HepG2 (cell line): ENCODE measurements at regions not wholly inside any gene's neighbourhood (a gene's known extent, or its start where the extent isn't known, plus 50 kb on each side); places are given as distances from the start of the nearest gene placed in this dataset.

ENCODE experiments used
- CENPBD1 ChIP-seq: sonication (generic); formaldehyde crosslinking; IDR thresholded peaks from 2 replicates; pipeline ENCODE4 v1.8.0; 2022; ENCODE audit warnings: missing genetic modification reagents, low read depth, mild to moderate bottlenecking, borderline replicate concordance
- FOXO1 ChIP-seq: sonication (generic); formaldehyde crosslinking; IDR thresholded peaks from 2 replicates; pipeline ENCODE4 v1.4.0; 2020; ENCODE audit warnings: missing genetic modification reagents
- GABPA ChIP-seq, 2 experiments: IDR thresholded peaks; 2 replicates each; pipeline ENCODE4 v1.6.1; 2011 to 2016; ENCODE audit warnings: low read depth in 2 of 2, low read length in 1 of 2, missing biosample characterization in 1 of 2, missing genetic modification characterization in 1 of 2
- IKZF1 ChIP-seq: fragments of 450-650 bp; IDR thresholded peaks from 2 replicates; pipeline ENCODE4 v1.7.1; 2016
- NFIB ChIP-seq: sonication (generic); formaldehyde crosslinking; IDR thresholded peaks from 2 replicates; pipeline ENCODE4 v1.9.0; 2021; ENCODE audit warnings: missing genetic modification reagents, mild to moderate bottlenecking, borderline replicate concordance
- PAXIP1 ChIP-seq: sonication (generic); formaldehyde crosslinking; conservative IDR thresholded peaks from 2 replicates; pipeline ENCODE4 v1.4.0; 2020; ENCODE audit warnings: mild to moderate bottlenecking, missing genetic modification reagents, moderate library complexity
- POGZ ChIP-seq: sonication (generic); formaldehyde crosslinking; IDR thresholded peaks from 2 replicates; pipeline ENCODE4 v1.4.0; 2020; ENCODE audit warnings: mild to moderate bottlenecking, missing genetic modification reagents
- PRPF4 ChIP-seq: fragments of 200-400 bp; formaldehyde crosslinking; IDR thresholded peaks from 2 replicates; pipeline ENCODE4 v1.6.1; 2016; ENCODE audit warnings: low read length, low read depth; ENCODE audit not compliant: poor library complexity, severe bottlenecking
- SCMH1 ChIP-seq: sonication (generic); formaldehyde crosslinking; IDR thresholded peaks from 2 replicates; pipeline ENCODE4 v1.9.0; 2021; ENCODE audit warnings: missing genetic modification reagents, mild to moderate bottlenecking, borderline replicate concordance
- SRSF9 ChIP-seq: fragments of 200-400 bp; formaldehyde crosslinking; IDR thresholded peaks from 2 replicates; pipeline ENCODE4 v1.6.1; 2018; ENCODE audit warnings: borderline replicate concordance, mild to moderate bottlenecking, low read depth, low read length; ENCODE audit not compliant: insufficient read depth, poor library complexity, severe bottlenecking
- TEAD2 ChIP-seq: sonication (generic); formaldehyde crosslinking; IDR thresholded peaks from 2 replicates; pipeline ENCODE4 v1.9.0; 2021; ENCODE audit warnings: missing genetic modification reagents
- THAP11 ChIP-seq: IDR thresholded peaks from 2 replicates; pipeline ENCODE4 v1.6.1; 2016; ENCODE audit warnings: missing biosample characterization, missing genetic modification reagents
- ZBTB20 ChIP-seq: sonication (generic); formaldehyde crosslinking; IDR thresholded peaks from 2 replicates; pipeline ENCODE4 v1.8.1; 2023; ENCODE audit warnings: missing genetic modification reagents, low read depth, mild to moderate bottlenecking, borderline replicate concordance
- ZFP1 ChIP-seq: IDR thresholded peaks from 2 replicates; pipeline ENCODE4 v1.6.1; 2016
- ZKSCAN8 ChIP-seq: IDR thresholded peaks from 2 replicates; pipeline ENCODE4 v1.6.1; 2016; ENCODE audit warnings: borderline replicate concordance, missing genetic modification reagents, missing compliant biosample characterization
- ZNF234 ChIP-seq: sonication (generic); formaldehyde crosslinking; conservative IDR thresholded peaks from 2 replicates; pipeline ENCODE4 v1.5.1; 2020; ENCODE audit warnings: mild to moderate bottlenecking, missing genetic modification reagents
- ZNF503 ChIP-seq: sonication (generic); formaldehyde crosslinking; IDR thresholded peaks from 2 replicates; pipeline ENCODE4 v1.4.0; 2020; ENCODE audit warnings: missing genetic modification reagents
- ZNF607 ChIP-seq: sonication (generic); formaldehyde crosslinking; IDR thresholded peaks from 2 replicates; pipeline ENCODE4 v1.5.1; 2020; ENCODE audit warnings: missing genetic modification reagents, mild to moderate bottlenecking, borderline replicate concordance
- ZNF75D ChIP-seq: sonication (generic); formaldehyde crosslinking; IDR thresholded peaks from 2 replicates; pipeline ENCODE4 v1.8.1; 2023; ENCODE audit warnings: missing genetic modification reagents, mild to moderate bottlenecking, borderline replicate concordance
- ZNF883 ChIP-seq: sonication (generic); formaldehyde crosslinking; IDR thresholded peaks from 2 replicates; pipeline ENCODE4 v1.5.1; 2020; ENCODE audit warnings: mild to moderate bottlenecking, missing genetic modification reagents; ENCODE audit errors: not compliant biosample characterization
- TF ChIP-seq, protein P1 (sequence below), 2 experiments: sonication (generic) in 1 of 2; formaldehyde crosslinking in 1 of 2; IDR thresholded peaks; 2 replicates each; pipeline versions ENCODE4 v1.4.0 to v1.6.1; 2018 to 2020; ENCODE audit warnings: missing genetic modification reagents in 2 of 2, borderline replicate concordance in 1 of 2, low read depth in 1 of 2, mild to moderate bottlenecking in 1 of 2, missing biosample characterization in 1 of 2

DNA sequence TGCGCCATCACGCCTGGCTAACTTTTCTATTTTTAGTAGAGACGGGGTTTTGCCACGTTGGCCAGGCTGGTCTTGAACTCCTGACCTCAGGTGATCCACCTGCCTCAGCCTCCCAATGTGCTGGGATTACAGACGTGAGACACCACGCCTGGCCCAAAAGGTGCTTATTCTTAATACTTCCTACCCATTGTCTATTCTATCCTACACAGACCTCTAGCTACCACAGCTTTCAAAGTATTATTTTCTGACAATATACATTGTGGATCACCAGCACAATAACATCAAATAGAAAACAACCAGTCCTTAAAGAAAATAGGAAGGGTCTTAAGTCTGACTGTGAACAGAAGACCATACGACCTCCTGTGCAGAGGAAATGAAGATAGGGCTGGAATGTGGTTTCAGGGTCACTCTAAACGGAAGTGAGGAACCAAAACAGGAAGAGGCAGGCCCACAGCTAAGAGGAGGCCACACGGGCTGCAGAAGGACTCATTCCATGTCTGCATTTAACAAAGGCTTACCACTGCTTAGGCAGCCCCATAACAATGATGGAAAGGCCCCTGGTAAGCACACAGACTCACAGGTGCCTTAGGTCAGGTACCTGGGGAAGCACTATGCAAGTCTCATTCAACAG lies 115.2 kb downstream of the ZFAND4 start (continued):
- peak; percentile 41; the same call in 1 of the 2 replicates for TF ChIP-seq PAXIP1 (CRISPR knock-in tag)
- TF ChIP-seq ZFP1 (CRISPR knock-in tag), result no peak
- TF ChIP-seq ZNF234 (CRISPR knock-in tag), result no peak
- no peak for TF ChIP-seq CENPBD1 (CRISPR knock-in tag)
- TF ChIP-seq ZNF607 (CRISPR knock-in tag), result no peak
- TF ChIP-seq, protein P1, sequence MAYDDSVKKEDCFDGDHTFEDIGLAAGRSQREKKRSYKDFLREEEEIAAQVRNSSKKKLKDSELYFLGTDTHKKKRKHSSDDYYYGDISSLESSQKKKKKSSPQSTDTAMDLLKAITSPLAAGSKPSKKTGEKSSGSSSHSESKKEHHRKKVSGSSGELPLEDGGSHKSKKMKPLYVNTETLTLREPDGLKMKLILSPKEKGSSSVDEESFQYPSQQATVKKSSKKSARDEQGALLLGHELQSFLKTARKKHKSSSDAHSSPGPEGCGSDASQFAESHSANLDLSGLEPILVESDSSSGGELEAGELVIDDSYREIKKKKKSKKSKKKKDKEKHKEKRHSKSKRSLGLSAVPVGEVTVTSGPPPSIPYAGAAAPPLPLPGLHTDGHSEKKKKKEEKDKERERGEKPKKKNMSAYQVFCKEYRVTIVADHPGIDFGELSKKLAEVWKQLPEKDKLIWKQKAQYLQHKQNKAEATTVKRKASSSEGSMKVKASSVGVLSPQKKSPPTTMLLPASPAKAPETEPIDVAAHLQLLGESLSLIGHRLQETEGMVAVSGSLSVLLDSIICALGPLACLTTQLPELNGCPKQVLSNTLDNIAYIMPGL (CRISPR knock-in tag; IDR thresholded peaks at IDR 0.05; ENCODE audit: borderline replicate concordance in 1 of 2, low read depth in 1 of 2), result peak in 1 of 2 experiments; percentile 23; a peak in 1 of 4 replicates
- TF ChIP-seq PRPF4, result no peak
- TF ChIP-seq FOXO1, result peak; percentile 54; the same call in 1 of the 2 replicates
- no peak for TF ChIP-seq ZNF883
- no peak for TF ChIP-seq TEAD2 (CRISPR knock-in tag)
- no peak for TF ChIP-seq NFIB (CRISPR knock-in tag)
- peak; percentile 67 for TF ChIP-seq GABPA (IDR thresholded peaks at IDR 0.05; ENCODE audit: low read depth, low read length)
- TF ChIP-seq GABPA (CRISPR knock-in tag; IDR thresholded peaks at IDR 0.05; ENCODE audit: low read depth), result peak; percentile 93
- TF ChIP-seq IKZF1, result no peak
- TF ChIP-seq POGZ (CRISPR knock-in tag), result peak; percentile 66
- TF ChIP-seq ZNF503 (CRISPR knock-in tag), result no peak
- peak; percentile 61; the same call in 1 of the 2 replicates for TF ChIP-seq THAP11
- no peak for TF ChIP-seq SRSF9
- no peak for TF ChIP-seq SCMH1 (CRISPR knock-in tag)
- no peak for TF ChIP-seq ZNF75D (CRISPR knock-in tag)
- no peak for TF ChIP-seq ZBTB20 (CRISPR knock-in tag)
- TF ChIP-seq ZKSCAN8 (CRISPR knock-in tag), result no peak
